Esophagus muscularis mucosa (tissue), 3 donors: ENCODE measurements at regions not wholly inside any gene's neighbourhood (a gene's known extent, or its start where the extent isn't known, plus 50 kb on each side); places are given as distances from the start of the nearest gene placed in this dataset.

Experiments used
- CTCF ChIP-seq, 3 experiments: fragments of 200-600 bp in 2 of 3; fragments of 450-650 bp in 1 of 3; sonication (generic) in 2 of 3; IDR thresholded peaks; one replicate each; pipeline ENCODE4 v1.5.1; 2017 to 2019; ENCODE audit warnings: antibody characterized with exemption in 3 of 3, mild to moderate bottlenecking in 2 of 3, moderate library complexity in 1 of 3
- EP300 ChIP-seq: sonication (generic); formaldehyde crosslinking; IDR thresholded peaks from one replicate; pipeline ENCODE4 v1.6.1; 2017; ENCODE audit warnings: antibody characterized with exemption

DNA sequence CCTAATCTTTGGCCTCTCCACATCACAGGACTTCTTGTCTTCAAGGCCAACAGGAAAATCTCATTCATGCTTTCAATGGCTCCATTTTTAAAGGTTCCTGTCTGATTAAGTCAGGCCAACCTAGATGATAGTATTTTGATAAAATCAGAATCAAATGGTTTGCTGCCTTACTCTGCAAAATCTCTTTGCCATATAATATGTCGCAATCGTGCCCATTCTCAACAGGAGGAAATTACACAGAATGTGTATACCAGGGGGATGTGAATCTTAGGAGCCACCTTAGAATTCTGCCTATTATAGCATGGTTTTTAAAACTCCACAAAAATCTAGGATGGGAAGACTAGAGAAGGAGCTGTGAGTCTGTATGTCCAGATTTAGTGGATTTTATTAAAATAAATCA is 612.9 kb upstream of the MAN1A1 start:
- TF ChIP-seq EP300 (no peak), CTCF (IDR thresholded peaks at IDR 0.05) (no peak)
